A549 (cell line): ENCODE measurements at regions not wholly inside any gene's neighbourhood (a gene's known extent, or its start where the extent isn't known, plus 50 kb on each side); places are given as distances from the start of the nearest gene placed in this dataset.

Source experiments
- ATAC-seq, 2 experiments: fragments of 200-7000 bp in 1 of 2; fragments of >200 bp in 1 of 2; cut with Nextera tagmentation in 1 of 2; cut with Tn5 transposase in 1 of 2; 3 replicates each; pipeline versions ENCODE4 v1.8.0 to v1.9.1; 2018 to 2020; ENCODE audit warnings: mild to moderate bottlenecking in 1 of 2, moderate library complexity in 1 of 2
- CTCF ChIA-PET: fragments of 300-600 bp; sonication (Branson Sonifier 250); formaldehyde crosslinking; extraction: SDS; loops from one replicate; lab custom pipeline; 2021; ENCODE audit warnings: antibody characterized with exemption, inconsistent platforms; lab: Yijun Ruan, JAX
- POLR2A ChIA-PET: fragments of 350-600 bp; formaldehyde crosslinking; extraction: SDS; loops from one replicate; lab custom pipeline; 2021; ENCODE audit warnings: antibody characterized with exemption, inconsistent platforms; lab: Yijun Ruan, JAX
- DNase-seq, 2 experiments: peaks; one replicate each; pipeline versions ENCODE4 v3.0.0 to v3.0.0-alpha.2; 2011 to 2016; ENCODE audit warnings: low read depth in 1 of 2, low spot score in 1 of 2
- FAIRE-seq: peaks from 2 replicates; lab custom pipeline; 2011; peaks lifted over from hg19 to GRCh38; lab: Jason Lieb, UNC
- H3K27ac ChIP-seq, 2 experiments: fragments of >200 bp; sonication (Bioruptor Twin); formaldehyde crosslinking; 3 replicates each; pipeline ENCODE4 v1.5.1; 2016 to 2017
- H3K4me1 ChIP-seq: fragments of >200 bp; sonication (Bioruptor Twin); formaldehyde crosslinking; 3 replicates; pipeline ENCODE4 v1.6.1; 2016
- H3K4me2 ChIP-seq: fragments of >200 bp; sonication (Bioruptor Twin); formaldehyde crosslinking; 3 replicates; pipeline ENCODE4 v1.6.1; 2016
- H3K4me3 ChIP-seq: fragments of >200 bp; sonication (Bioruptor Twin); formaldehyde crosslinking; 3 replicates; pipeline ENCODE4 v1.5.1; 2016
- H3K9me3 ChIP-seq: fragments of >200 bp; sonication (Bioruptor Twin); formaldehyde crosslinking; 3 replicates; pipeline ENCODE4 v1.6.1; 2016
- ATOH8 ChIP-seq: fragments of 250-450 bp; sonication (Bioruptor Pico); IDR thresholded peaks from 2 replicates; pipeline ENCODE4 v1.5.0; 2020; ENCODE audit warnings: low read depth, mild to moderate bottlenecking, moderate library complexity
- BHLHE40 ChIP-seq: IDR thresholded peaks from 2 replicates; pipeline ENCODE4 v1.6.1; 2012; ENCODE audit warnings: low read depth, low read length, inconsistent platforms
- CBX8 ChIP-seq: fragments of 200-600 bp; sonication (generic); IDR thresholded peaks from 2 replicates; pipeline ENCODE4 v1.6.1; 2016
- CHD2 ChIP-seq: fragments of 150-350 bp; IDR thresholded peaks from 2 replicates; pipeline ENCODE4 v1.6.1; 2014; ENCODE audit warnings: low read length; ENCODE audit not compliant: partially characterized antibody
- CHD4 ChIP-seq: fragments of 200-600 bp; sonication (generic); IDR thresholded peaks from 2 replicates; pipeline ENCODE4 v1.6.1; 2016; ENCODE audit warnings: antibody characterized with exemption, mild to moderate bottlenecking, borderline replicate concordance
- CTCF ChIP-seq: fragments of >200 bp; sonication (Bioruptor Twin); formaldehyde crosslinking; IDR thresholded peaks from 3 replicates; pipeline ENCODE4 v1.5.1; 2016
- EHMT2 ChIP-seq: fragments of 200-600 bp; sonication (generic); IDR thresholded peaks from 2 replicates; pipeline ENCODE4 v1.6.1; 2016; ENCODE audit warnings: antibody characterized with exemption, low read depth, mild to moderate bottlenecking, moderate library complexity
- ESRRA ChIP-seq: fragments of 150-350 bp; IDR thresholded peaks from 2 replicates; pipeline ENCODE4 v1.6.1; 2014; ENCODE audit warnings: mild to moderate bottlenecking, low read length, borderline replicate concordance
- FOSB ChIP-seq: fragments of 250-450 bp; sonication (Bioruptor Pico); IDR thresholded peaks from 2 replicates; pipeline ENCODE4 v1.5.0; 2020; ENCODE audit warnings: mild to moderate bottlenecking, moderate library complexity
- HDAC2 ChIP-seq: fragments of 200-600 bp; sonication (generic); IDR thresholded peaks from 2 replicates; pipeline ENCODE4 v1.6.1; 2016
- HES2 ChIP-seq: fragments of >200 bp; sonication (Bioruptor Twin); formaldehyde crosslinking; IDR thresholded peaks from 2 replicates; pipeline ENCODE4 v1.6.1; 2016
- HMGXB4 ChIP-seq: fragments of 250-450 bp; sonication (Bioruptor Pico); IDR thresholded peaks from 2 replicates; pipeline ENCODE4 v1.5.0; 2021; ENCODE audit warnings: mild to moderate bottlenecking, moderate library complexity, borderline replicate concordance
- HOXA7 ChIP-seq: fragments of 250-450 bp; sonication (Bioruptor Pico); IDR thresholded peaks from 2 replicates; pipeline ENCODE4 v1.5.0; 2020; ENCODE audit warnings: mild to moderate bottlenecking, moderate library complexity
- HOXB13 ChIP-seq: fragments of 250-450 bp; sonication (Bioruptor Pico); IDR thresholded peaks from 2 replicates; pipeline ENCODE4 v1.5.0; 2020; ENCODE audit warnings: low read depth, mild to moderate bottlenecking, moderate library complexity
- JUNB ChIP-seq: fragments of >200 bp; sonication (Bioruptor Twin); formaldehyde crosslinking; IDR thresholded peaks from 2 replicates; pipeline ENCODE4 v1.6.1; 2016
- KDM5A ChIP-seq: fragments of 200-600 bp; sonication (generic); IDR thresholded peaks from 2 replicates; pipeline ENCODE4 v1.6.1; 2016; ENCODE audit warnings: antibody characterized with exemption, mild to moderate bottlenecking
- MAX ChIP-seq: IDR thresholded peaks from 2 replicates; pipeline ENCODE4 v1.6.1; 2012
- MAZ ChIP-seq: fragments of 150-350 bp; IDR thresholded peaks from 2 replicates; pipeline ENCODE4 v1.6.1; 2014; ENCODE audit warnings: antibody characterized with exemption, low read depth, low read length, borderline replicate concordance
- MYC ChIP-seq: IDR thresholded peaks from 2 replicates; pipeline ENCODE4 v1.6.1; 2012; ENCODE audit warnings: mild to moderate bottlenecking, inconsistent platforms, low read length, improper control_type of control experiment, borderline replicate concordance
- NFE2L2 ChIP-seq: fragments of 150-350 bp; conservative IDR thresholded peaks from 2 replicates; pipeline ENCODE4 v1.6.1; 2014; ENCODE audit warnings: low read length
- PBX3 ChIP-seq: IDR thresholded peaks from 2 replicates; pipeline ENCODE4 v1.6.1; 2012
- RARB ChIP-seq: fragments of 250-450 bp; sonication (Bioruptor Pico); IDR thresholded peaks from 2 replicates; pipeline ENCODE4 v1.8.0; 2021; ENCODE audit warnings: mild to moderate bottlenecking, moderate library complexity
- REST ChIP-seq: fragments of 200-600 bp; sonication (generic); IDR thresholded peaks from 2 replicates; pipeline ENCODE4 v1.6.1; 2016; ENCODE audit warnings: antibody characterized with exemption, mild to moderate bottlenecking, moderate library complexity
- RNF2 ChIP-seq: fragments of 200-600 bp; sonication (generic); IDR thresholded peaks from 2 replicates; pipeline ENCODE4 v1.6.1; 2016; ENCODE audit warnings: low read depth, mild to moderate bottlenecking, antibody characterized with exemption, moderate library complexity, borderline replicate concordance
- TFCP2L1 ChIP-seq: fragments of 250-450 bp; sonication (Bioruptor Pico); IDR thresholded peaks from 2 replicates; pipeline ENCODE4 v1.5.0; 2021; ENCODE audit warnings: mild to moderate bottlenecking
- TP53 ChIP-seq: fragments of 250-450 bp; sonication (Bioruptor Pico); IDR thresholded peaks from 2 replicates; pipeline ENCODE4 v1.5.0; 2021; ENCODE audit warnings: mild to moderate bottlenecking, moderate library complexity
- ZNF302 ChIP-seq: fragments of 250-450 bp; sonication (Bioruptor Pico); IDR thresholded peaks from 2 replicates; pipeline ENCODE4 v1.9.0; 2021; ENCODE audit warnings: inconsistent platforms, mild to moderate bottlenecking, moderate library complexity
- ZSCAN20 ChIP-seq: fragments of 250-450 bp; sonication (Bioruptor Pico); IDR thresholded peaks from 2 replicates; pipeline ENCODE4 v1.8.0; 2022; ENCODE audit warnings: mild to moderate bottlenecking, moderate library complexity

GRCh38 chr18:39594206-39594605 lies 2028.6 kb upstream of the CELF4 start:
- H3K27ac ChIP-seq: no peak overlapping the region
- CTCF ChIA-PET: no interaction called here
- POLR2A ChIA-PET: no interaction called here
- no peak overlapping the region for H3K4me3 ChIP-seq
- TF ChIP-seq MAZ (no peak), ESRRA (no peak), EHMT2 (no peak), BHLHE40 (no peak), CTCF (no peak), HES2 (no peak), ZSCAN20 (CRISPR knock-in tag) (no peak), MAX (no peak), REST (no peak), MYC (no peak), CHD2 (no peak), CHD4 (no peak)
- ATAC-seq (no peak), DNase-seq (no peak), FAIRE-seq (no peak)
- H3K4me1 ChIP-seq: no peaks in the 10 kb centered on the region
- H3K4me2 ChIP-seq: no peak overlapping the region
- no peaks in the 10 kb centered on the region for H3K9me3 ChIP-seq

- no peak overlapping the region for H3K4me2 ChIP-seq
- TF ChIP-seq NFE2L2: no peak
- no peak for TF ChIP-seq HDAC2
- no peak for TF ChIP-seq RARB (CRISPR knock-in tag)
- TF ChIP-seq HOXB13 (CRISPR knock-in tag): no peak
- TF ChIP-seq FOSB (CRISPR knock-in tag): no peak
- no peak for TF ChIP-seq TFCP2L1
- no peak for TF ChIP-seq HOXA7 (CRISPR knock-in tag)
- no peak for TF ChIP-seq MAZ
- no peak for TF ChIP-seq ESRRA
- no peak for TF ChIP-seq RNF2
- TF ChIP-seq JUNB: no peak
- no peak for TF ChIP-seq ZNF302 (CRISPR knock-in tag)
- TF ChIP-seq KDM5A: no peak
- no peak for TF ChIP-seq HMGXB4 (CRISPR knock-in tag)
- no peak for TF ChIP-seq ATOH8 (CRISPR knock-in tag)
- TF ChIP-seq CBX8: no peak
- no peak for TF ChIP-seq PBX3
- no peak for TF ChIP-seq CHD4
- no peak for TF ChIP-seq TP53 (CRISPR knock-in tag)
- no peak for TF ChIP-seq ZSCAN20 (CRISPR knock-in tag)
- no peaks in the 10 kb centered on the region for H3K4me1 ChIP-seq
- no peaks in the 10 kb centered on the region for H3K9me3 ChIP-seq
- ChIA-PET POLR2A (no interaction called here), CTCF (no interaction called here)
- DNase-seq (no peak), FAIRE-seq (no peak), ATAC-seq (no peak)
- H3K27ac ChIP-seq: no peak overlapping the region
- H3K4me3 ChIP-seq: no peak overlapping the region
These were observed 2026.1 kb upstream of the CELF4 start for GRCh38 chr18:39591649-39592048.
